ENCODE measurements at regions not wholly inside any gene's neighbourhood (a gene's known extent, or its start where the extent isn't known, plus 50 kb on each side); places are given as distances from the start of the nearest gene placed in this dataset.

DNA sequence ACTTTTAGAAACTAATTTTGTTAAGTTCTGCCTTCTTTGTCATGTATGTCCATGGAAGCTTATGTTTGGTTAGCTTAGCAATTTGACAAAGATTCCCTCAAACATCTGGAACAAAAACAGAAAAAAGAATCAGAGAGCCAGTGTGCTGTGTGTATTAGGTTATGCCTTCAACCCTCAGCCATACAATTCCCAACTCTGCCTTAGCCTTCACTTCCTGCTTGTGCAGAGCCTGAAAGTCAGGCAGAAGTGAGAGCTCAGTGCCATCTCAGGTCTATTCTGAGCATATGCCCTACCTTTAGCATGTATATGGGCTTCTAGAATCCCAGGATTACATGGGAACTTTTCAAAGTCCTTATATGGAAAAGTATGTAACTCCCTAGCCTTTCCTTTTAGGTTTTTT is 58.2 kb upstream of the STOX2 start:
- TF ChIP-seq, protein P1, sequence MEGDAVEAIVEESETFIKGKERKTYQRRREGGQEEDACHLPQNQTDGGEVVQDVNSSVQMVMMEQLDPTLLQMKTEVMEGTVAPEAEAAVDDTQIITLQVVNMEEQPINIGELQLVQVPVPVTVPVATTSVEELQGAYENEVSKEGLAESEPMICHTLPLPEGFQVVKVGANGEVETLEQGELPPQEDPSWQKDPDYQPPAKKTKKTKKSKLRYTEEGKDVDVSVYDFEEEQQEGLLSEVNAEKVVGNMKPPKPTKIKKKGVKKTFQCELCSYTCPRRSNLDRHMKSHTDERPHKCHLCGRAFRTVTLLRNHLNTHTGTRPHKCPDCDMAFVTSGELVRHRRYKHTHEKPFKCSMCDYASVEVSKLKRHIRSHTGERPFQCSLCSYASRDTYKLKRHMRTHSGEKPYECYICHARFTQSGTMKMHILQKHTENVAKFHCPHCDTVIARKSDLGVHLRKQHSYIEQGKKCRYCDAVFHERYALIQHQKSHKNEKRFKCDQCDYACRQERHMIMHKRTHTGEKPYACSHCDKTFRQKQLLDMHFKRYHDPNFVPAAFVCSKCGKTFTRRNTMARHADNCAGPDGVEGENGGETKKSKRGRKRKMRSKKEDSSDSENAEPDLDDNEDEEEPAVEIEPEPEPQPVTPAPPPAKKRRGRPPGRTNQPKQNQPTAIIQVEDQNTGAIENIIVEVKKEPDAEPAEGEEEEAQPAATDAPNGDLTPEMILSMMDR (IDR thresholded peaks at IDR 0.05): no peak
- TF ChIP-seq POLR2A (IDR thresholded peaks at IDR 0.05): no peak

Measured in thyroid gland (tissue), 4 donors.